IMR-90 (cell line): ENCODE measurements at regions not wholly inside any gene's neighbourhood (a gene's known extent, or its start where the extent isn't known, plus 50 kb on each side); places are given as distances from the start of the nearest gene placed in this dataset.

ENCODE experiments used
- ATAC-seq: fragments of 200-7000 bp; cut with Tn5 transposase; 2 replicates; pipeline ENCODE4 v1.9.1; 2020; ENCODE audit warnings: low read depth, mild to moderate bottlenecking, moderate library complexity
- BruUV-seq: library from RNA; stranded (reverse); fragments of 400-500 nt; replicated peaks from 2 replicates; lab custom pipeline; 2021; lab: Mats Ljungman, UMichigan
- CTCF ChIA-PET: fragments of 300-600 bp; formaldehyde crosslinking; extraction: SDS; loops from one replicate; lab custom pipeline; 2021; ENCODE audit warnings: antibody characterized with exemption; lab: Yijun Ruan, JAX
- POLR2A ChIA-PET: fragments of 300-600 bp; sonication (Branson Sonifier 250); formaldehyde crosslinking; loops from one replicate; lab custom pipeline; 2022; ENCODE audit warnings: antibody characterized with exemption; ENCODE audit not compliant: unreplicated experiment; lab: Charles Lee
- DNase-seq: peaks from one replicate; pipeline ENCODE4 v3.0.0; 2013
- H2AFZ ChIP-seq: replicated peaks from 2 replicates; pipeline ENCODE3; 2013; ENCODE audit warnings: low read length, mild to moderate bottlenecking; ENCODE audit not compliant: poor library complexity
- H2AK5ac ChIP-seq: 2 replicates; pipeline ENCODE4 v1.6.1; 2013; ENCODE audit warnings: low read depth, low read length, inconsistent platforms
- H2AK9ac ChIP-seq: replicated peaks from 2 replicates; pipeline ENCODE3; 2013; ENCODE audit warnings: mild to moderate bottlenecking, low read depth, low read length, moderate library complexity; ENCODE audit not compliant: poor library complexity
- H2BK120ac ChIP-seq: 2 replicates; pipeline ENCODE4 v1.6.1; 2013; ENCODE audit warnings: low read depth, low read length, inconsistent platforms
- H2BK15ac ChIP-seq: 3 replicates; pipeline ENCODE4 v1.6.1; 2013; ENCODE audit warnings: low read depth, low read length, inconsistent platforms
- H2BK20ac ChIP-seq: 2 replicates; pipeline ENCODE4 v1.6.1; 2013; ENCODE audit warnings: low read depth, mild to moderate bottlenecking, inconsistent platforms, low read length, moderate library complexity
- H2BK5ac ChIP-seq: 2 replicates; pipeline ENCODE4 v1.6.1; 2013; ENCODE audit warnings: mild to moderate bottlenecking, low read depth, low read length, inconsistent platforms; ENCODE audit not compliant: poor library complexity, severe bottlenecking
- H3K14ac ChIP-seq: replicated peaks from 2 replicates; pipeline ENCODE4 v1.6.1; 2013; ENCODE audit warnings: low read depth, low read length, inconsistent platforms
- H3K18ac ChIP-seq: 2 replicates; pipeline ENCODE4 v1.6.1; 2013; ENCODE audit warnings: low read depth, low read length, control low read depth
- H3K23ac ChIP-seq: 2 replicates; pipeline ENCODE4 v1.6.1; 2013; ENCODE audit warnings: low read depth, low read length, inconsistent platforms
- H3K27ac ChIP-seq: 2 replicates; pipeline ENCODE4 v1.5.1; 2013; ENCODE audit warnings: mild to moderate bottlenecking, control low read depth, low read length; ENCODE audit not compliant: insufficient read depth
- H3K27me3 ChIP-seq: 2 replicates; pipeline ENCODE4 v1.6.1; 2013; ENCODE audit warnings: low read length; ENCODE audit not compliant: control insufficient read depth, insufficient read depth
- H3K36me3 ChIP-seq: 2 replicates; pipeline ENCODE4 v1.6.1; 2013; ENCODE audit warnings: low read length, mixed read lengths; ENCODE audit not compliant: control insufficient read depth, insufficient read depth
- H3K4ac ChIP-seq: 2 replicates; pipeline ENCODE4 v1.6.1; 2013; ENCODE audit warnings: low read depth, low read length, inconsistent platforms
- H3K4me1 ChIP-seq: 2 replicates; pipeline ENCODE4 v1.6.1; 2013; ENCODE audit warnings: low read length, mixed read lengths; ENCODE audit not compliant: control insufficient read depth, insufficient read depth
- H3K4me2 ChIP-seq: 2 replicates; pipeline ENCODE4 v1.6.1; 2013; ENCODE audit warnings: low read depth, mild to moderate bottlenecking, control low read depth, low read length, moderate library complexity
- H3K4me3 ChIP-seq: 2 replicates; pipeline ENCODE4 v1.5.1; 2013; ENCODE audit warnings: low read depth, mild to moderate bottlenecking, control low read depth, low read length, moderate library complexity; ENCODE audit not compliant: insufficient read depth
- H3K56ac ChIP-seq: 2 replicates; pipeline ENCODE4 v1.6.1; 2013; ENCODE audit warnings: low read length, inconsistent platforms; ENCODE audit not compliant: insufficient read depth; ENCODE audit errors: extremely low read depth
- H3K79me1 ChIP-seq, 2 experiments: 2 replicates each; pipeline ENCODE4 v1.6.1; 2013; ENCODE audit warnings: low read length in 2 of 2, inconsistent platforms in 1 of 2, low read depth in 1 of 2
- H3K9ac ChIP-seq: 2 replicates; pipeline ENCODE4 v1.6.1; 2013; ENCODE audit warnings: low read depth, low read length, control low read depth
- H3K9me1 ChIP-seq: 2 replicates; pipeline ENCODE4 v1.6.1; 2013; ENCODE audit warnings: low read length, inconsistent platforms; ENCODE audit not compliant: insufficient read depth
- H3K9me3 ChIP-seq: 2 replicates; pipeline ENCODE4 v1.6.1; 2013; ENCODE audit warnings: low read length; ENCODE audit not compliant: control insufficient read depth, insufficient read depth
- H4K20me1 ChIP-seq: 2 replicates; pipeline ENCODE4 v1.6.1; 2013; ENCODE audit warnings: low read length, inconsistent platforms; ENCODE audit not compliant: insufficient read depth
- H4K5ac ChIP-seq: 2 replicates; pipeline ENCODE4 v1.6.1; 2013; ENCODE audit warnings: mild to moderate bottlenecking, low read depth, low read length, control low read depth
- H4K8ac ChIP-seq, 2 experiments: 2 replicates each; pipeline ENCODE4 v1.6.1; 2013; ENCODE audit warnings: low read depth in 2 of 2, low read length in 2 of 2, control low read depth in 1 of 2, inconsistent platforms in 1 of 2
- H4K91ac ChIP-seq: 2 replicates; pipeline ENCODE4 v1.6.1; 2013; ENCODE audit warnings: low read depth, low read length, inconsistent platforms; ENCODE audit not compliant: insufficient read depth
- BHLHE40 ChIP-seq: fragments of 150-350 bp; IDR thresholded peaks from 2 replicates; pipeline ENCODE4 v1.6.1; 2016; ENCODE audit warnings: mild to moderate bottlenecking, low read depth, low read length
- CEBPB ChIP-seq: IDR thresholded peaks from 2 replicates; pipeline ENCODE4 v1.6.1; 2012; ENCODE audit warnings: low read depth, low read length, improper control_type of control experiment
- CHD1 ChIP-seq: IDR thresholded peaks from 2 replicates; pipeline ENCODE4 v1.6.1; 2012; ENCODE audit warnings: low read depth, low read length, improper control_type of control experiment
- CTCF ChIP-seq: conservative IDR thresholded peaks from 2 replicates; pipeline ENCODE4 v1.5.1; 2012; ENCODE audit warnings: mild to moderate bottlenecking, low read depth, low read length, improper control_type of control experiment
- FOS ChIP-seq: fragments of 150-350 bp; IDR thresholded peaks from 2 replicates; pipeline ENCODE4 v1.6.1; 2016; ENCODE audit warnings: low read depth, low read length
- MAFK ChIP-seq: IDR thresholded peaks from 2 replicates; pipeline ENCODE4 v1.6.1; 2012; ENCODE audit warnings: low read depth, low read length, improper control_type of control experiment
- MAZ ChIP-seq: IDR thresholded peaks from 2 replicates; pipeline ENCODE4 v1.6.1; 2012; ENCODE audit warnings: low read depth, mild to moderate bottlenecking, low read length, improper control_type of control experiment, moderate library complexity, borderline replicate concordance
- MXI1 ChIP-seq: IDR thresholded peaks from 2 replicates; pipeline ENCODE4 v1.6.1; 2012; ENCODE audit warnings: low read depth, mild to moderate bottlenecking, low read length, moderate library complexity, borderline replicate concordance
- NFE2L2 ChIP-seq: fragments of 150-350 bp; IDR thresholded peaks from 2 replicates; pipeline ENCODE4 v1.6.1; 2016; ENCODE audit warnings: low read depth, mild to moderate bottlenecking, low read length
- POLR2A ChIP-seq: IDR thresholded peaks from 2 replicates; pipeline ENCODE4 v1.6.1; 2012; ENCODE audit warnings: mild to moderate bottlenecking, low read depth, low read length
- RAD21 ChIP-seq: IDR thresholded peaks from 2 replicates; pipeline ENCODE4 v1.6.1; 2012; ENCODE audit warnings: low read length, improper control_type of control experiment
- RCOR1 ChIP-seq: IDR thresholded peaks from 2 replicates; pipeline ENCODE4 v1.6.1; 2012; ENCODE audit warnings: mild to moderate bottlenecking, low read length, improper control_type of control experiment; ENCODE audit not compliant: insufficient replicate concordance
- RFX5 ChIP-seq: IDR thresholded peaks from 2 replicates; pipeline ENCODE4 v1.8.0; 2012; ENCODE audit warnings: low read depth, mild to moderate bottlenecking, low read length, moderate library complexity
- SMC3 ChIP-seq: fragments of 150-350 bp; IDR thresholded peaks from 2 replicates; pipeline ENCODE4 v1.6.1; 2016; ENCODE audit warnings: low read depth, mild to moderate bottlenecking, antibody characterized with exemption, low read length, moderate library complexity
- WGBS, 2 experiments: methylation state at CpG; one replicate each; pipeline versions ENCODE4 v1.1.5 to v1.1.7; 2013; ENCODE audit warnings: missing lambda C conversion rate in 2 of 2; ENCODE audit not compliant: insufficient read length in 1 of 2; ENCODE audit errors: extremely low coverage in 2 of 2; 5-methylcytosine and 5-hydroxymethylcytosine counted together
- dilution Hi-C: fragments of 300-500 bp; cut with HindIII; formaldehyde crosslinking; loops from one replicate; pipeline ENCODE4 v1.14.3; 2018; ENCODE audit warnings: low sequenced_read_pairs; ENCODE audit not compliant: unreplicated experiment
- in situ Hi-C: fragments of 300-500 bp; cut with MboI; formaldehyde crosslinking; loops from 3 replicates; pipeline ENCODE4 v1.14.3; 2019; ENCODE audit warnings: low sequenced_read_pairs, inconsistent platforms, mixed read lengths
- intact Hi-C: fragments of 100-400 bp; cut with micrococcal nuclease; formaldehyde crosslinking; loops from 2 replicates; pipeline ENCODE4 v1.10.0; 2022
- TF ChIP-seq, protein P1 (sequence below): fragments of 150-350 bp; IDR thresholded peaks from 2 replicates; pipeline ENCODE4 v1.6.1; 2016; ENCODE audit warnings: low read depth, mild to moderate bottlenecking, low read length, moderate library complexity, borderline replicate concordance
- TF ChIP-seq, protein P2 (sequence below): fragments of 150-350 bp; IDR thresholded peaks from 2 replicates; pipeline ENCODE4 v1.6.1; 2017; ENCODE audit warnings: mild to moderate bottlenecking, antibody characterized with exemption, low read length, low read depth

DNA sequence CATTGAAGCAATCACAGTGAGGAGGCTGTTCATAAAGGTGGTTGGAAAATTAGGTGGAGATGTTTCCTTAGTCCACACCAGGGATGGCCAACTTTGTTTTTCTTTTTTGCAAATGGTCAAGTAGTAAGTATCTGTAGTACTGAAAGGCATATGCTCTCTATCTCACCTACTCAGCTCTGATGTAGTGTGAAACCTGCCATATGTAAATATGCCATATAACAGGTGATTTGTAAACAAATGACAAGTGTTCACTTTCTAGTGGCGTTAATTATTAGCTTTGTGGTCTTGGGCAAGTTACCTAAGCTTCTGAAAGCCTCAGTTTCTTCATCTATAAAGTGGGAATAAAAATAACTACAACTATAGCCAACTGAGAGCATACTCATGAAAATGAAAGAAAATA, 421.4 kb upstream of the LCORL start:
- no peak overlapping the region for H2BK120ac ChIP-seq
- H3K36me3 ChIP-seq, result no peaks in the 10 kb centered on the region
- no peak overlapping the region for H3K23ac ChIP-seq
- TF ChIP-seq CEBPB (no peak), SMC3 (no peak), MXI1 (no peak), RFX5 (no peak), CHD1 (no peak), FOS (no peak), RAD21 (no peak), POLR2A (no peak), NFE2L2 (no peak), RCOR1 (no peak), MAFK (no peak), CTCF (no peak), MAZ (no peak), BHLHE40 (no peak)
- TF ChIP-seq, protein P1, sequence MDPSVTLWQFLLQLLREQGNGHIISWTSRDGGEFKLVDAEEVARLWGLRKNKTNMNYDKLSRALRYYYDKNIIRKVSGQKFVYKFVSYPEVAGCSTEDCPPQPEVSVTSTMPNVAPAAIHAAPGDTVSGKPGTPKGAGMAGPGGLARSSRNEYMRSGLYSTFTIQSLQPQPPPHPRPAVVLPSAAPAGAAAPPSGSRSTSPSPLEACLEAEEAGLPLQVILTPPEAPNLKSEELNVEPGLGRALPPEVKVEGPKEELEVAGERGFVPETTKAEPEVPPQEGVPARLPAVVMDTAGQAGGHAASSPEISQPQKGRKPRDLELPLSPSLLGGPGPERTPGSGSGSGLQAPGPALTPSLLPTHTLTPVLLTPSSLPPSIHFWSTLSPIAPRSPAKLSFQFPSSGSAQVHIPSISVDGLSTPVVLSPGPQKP, result no peak
- TF ChIP-seq, protein P2, sequence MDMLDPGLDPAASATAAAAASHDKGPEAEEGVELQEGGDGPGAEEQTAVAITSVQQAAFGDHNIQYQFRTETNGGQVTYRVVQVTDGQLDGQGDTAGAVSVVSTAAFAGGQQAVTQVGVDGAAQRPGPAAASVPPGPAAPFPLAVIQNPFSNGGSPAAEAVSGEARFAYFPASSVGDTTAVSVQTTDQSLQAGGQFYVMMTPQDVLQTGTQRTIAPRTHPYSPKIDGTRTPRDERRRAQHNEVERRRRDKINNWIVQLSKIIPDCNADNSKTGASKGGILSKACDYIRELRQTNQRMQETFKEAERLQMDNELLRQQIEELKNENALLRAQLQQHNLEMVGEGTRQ, result no peak
- H3K9me3 ChIP-seq, result peaks cover 10% of the 10 kb centered on the region
- no peak overlapping the region for H3K27ac ChIP-seq
- no peak for DNase-seq
- POLR2A ChIA-PET, result no interaction called here
- H3K79me1 ChIP-seq, result no peaks in the 10 kb centered on the region
- no peak overlapping the region for H4K5ac ChIP-seq
- no CpG with 5 or more reads among the region's 1 CpG for WGBS, 2 experiments
- intact Hi-C loops (no loop called here), in situ Hi-C loops (no loop called here), dilution Hi-C loops (no loop called here)
- H3K9me1 ChIP-seq, result no peaks in the 10 kb centered on the region
- no peaks in the 10 kb centered on the region for H3K4me1 ChIP-seq
- no peaks in the 10 kb centered on the region for H3K27me3 ChIP-seq
- H4K20me1 ChIP-seq, result no peaks in the 10 kb centered on the region
- no peak overlapping the region for H3K4ac ChIP-seq
- no peak overlapping the region for H2BK5ac ChIP-seq
- no peak overlapping the region for H2AK9ac ChIP-seq
- H3K56ac ChIP-seq, result no peak overlapping the region
- no peak overlapping the region for H4K8ac ChIP-seq
- H3K14ac ChIP-seq, result no peak overlapping the region
- CTCF ChIA-PET, result no interaction called here
- H3K4me2 ChIP-seq, result no peak overlapping the region
- H3K9ac ChIP-seq, result no peak overlapping the region
- H3K18ac ChIP-seq, result no peak overlapping the region
- no peak overlapping the region for H3K4me3 ChIP-seq
- no peak overlapping the region for H2BK15ac ChIP-seq
- no peak for ATAC-seq
- no peak overlapping the region for H2AK5ac ChIP-seq
- no TSS peak for BruUV-seq
- H2BK20ac ChIP-seq, result no peak overlapping the region
- H2AFZ ChIP-seq, result no peak overlapping the region
- H4K91ac ChIP-seq, result no peak overlapping the region
